ENCODE measurements at regions not wholly inside any gene's neighbourhood (a gene's known extent, or its start where the extent isn't known, plus 50 kb on each side); places are given as distances from the start of the nearest gene placed in this dataset.

DNA sequence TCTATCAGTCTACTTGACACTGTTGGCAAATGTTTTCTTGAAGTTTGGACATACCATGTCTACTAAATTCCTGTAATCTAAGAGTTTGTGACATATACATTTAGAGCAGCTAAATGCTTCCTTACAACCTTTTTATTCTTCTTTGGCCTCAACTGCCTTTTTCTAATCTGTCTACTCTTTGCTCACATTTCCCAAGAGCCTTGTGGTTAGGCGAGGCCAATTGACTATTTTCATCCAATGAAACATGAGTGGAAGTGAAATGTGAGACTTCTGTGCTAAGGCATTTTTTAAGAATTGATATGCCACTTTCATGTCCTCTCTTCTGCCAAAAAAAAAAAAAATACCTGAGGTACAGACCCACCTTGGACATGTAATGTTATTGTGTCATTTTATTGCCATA is 158.2 kb upstream of the MCHR2 start:
- H3K36me3 ChIP-seq (ENCODE audit: control insufficient read depth, insufficient read depth, low read length): 0 out of 2 replicates have a peak, but pooled peaks cover 2% of the 10 kb centered on the region
- no peaks in the 10 kb centered on the region for H3K9me3 Mint-ChIP-seq (ENCODE audit: unreplicated experiment)
- no peaks in the 10 kb centered on the region for H3K9me3 ChIP-seq
- no peak overlapping the region for H3K27ac Mint-ChIP-seq (ENCODE audit: unreplicated experiment)
- no peaks in the 10 kb centered on the region for H3K27me3 ChIP-seq (replicated peaks; ENCODE audit: control insufficient read depth, insufficient read depth, low read length)
- no peaks in the 10 kb centered on the region for H3K4me1 Mint-ChIP-seq (ENCODE audit: low read depth, unreplicated experiment)
- H3K4me1 ChIP-seq: peaks cover 6% of the 10 kb centered on the region; the same call in 1 of the 2 replicates
- intact Hi-C loops (cut with micrococcal nuclease; ENCODE audit: unreplicated experiment): no loop called here
- no TSS peak for BruUV-seq (replicated peaks)
- H3K36me3 Mint-ChIP-seq (ENCODE audit: insufficient read depth, unreplicated experiment): no peaks in the 10 kb centered on the region
- TF ChIP-seq, protein P1, sequence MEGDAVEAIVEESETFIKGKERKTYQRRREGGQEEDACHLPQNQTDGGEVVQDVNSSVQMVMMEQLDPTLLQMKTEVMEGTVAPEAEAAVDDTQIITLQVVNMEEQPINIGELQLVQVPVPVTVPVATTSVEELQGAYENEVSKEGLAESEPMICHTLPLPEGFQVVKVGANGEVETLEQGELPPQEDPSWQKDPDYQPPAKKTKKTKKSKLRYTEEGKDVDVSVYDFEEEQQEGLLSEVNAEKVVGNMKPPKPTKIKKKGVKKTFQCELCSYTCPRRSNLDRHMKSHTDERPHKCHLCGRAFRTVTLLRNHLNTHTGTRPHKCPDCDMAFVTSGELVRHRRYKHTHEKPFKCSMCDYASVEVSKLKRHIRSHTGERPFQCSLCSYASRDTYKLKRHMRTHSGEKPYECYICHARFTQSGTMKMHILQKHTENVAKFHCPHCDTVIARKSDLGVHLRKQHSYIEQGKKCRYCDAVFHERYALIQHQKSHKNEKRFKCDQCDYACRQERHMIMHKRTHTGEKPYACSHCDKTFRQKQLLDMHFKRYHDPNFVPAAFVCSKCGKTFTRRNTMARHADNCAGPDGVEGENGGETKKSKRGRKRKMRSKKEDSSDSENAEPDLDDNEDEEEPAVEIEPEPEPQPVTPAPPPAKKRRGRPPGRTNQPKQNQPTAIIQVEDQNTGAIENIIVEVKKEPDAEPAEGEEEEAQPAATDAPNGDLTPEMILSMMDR (IDR thresholded peaks at IDR 0.05; ENCODE audit: insufficient read depth in 1 of 2, low read depth in 1 of 2, low read length in 1 of 2, severe bottlenecking in 1 of 2, unreplicated experiment in 1 of 2): no peak
- DNase-seq: no peak
- H3K4me3 ChIP-seq (ENCODE audit: low read depth, low read length): no peak overlapping the region
- POLR2A ChIA-PET: no interaction called here
- H3K27me3 Mint-ChIP-seq (ENCODE audit: insufficient read depth, unreplicated experiment): no peaks in the 10 kb centered on the region
- CTCF ChIA-PET: interaction anchor here (0.7 kb wide), 1 partner anchor 150 kb away, joined by 3 read pairs; no protein-coding TSS in a partner anchor
- H3K4me3 Mint-ChIP-seq (ENCODE audit: unreplicated experiment): no peak overlapping the region

DNA sequence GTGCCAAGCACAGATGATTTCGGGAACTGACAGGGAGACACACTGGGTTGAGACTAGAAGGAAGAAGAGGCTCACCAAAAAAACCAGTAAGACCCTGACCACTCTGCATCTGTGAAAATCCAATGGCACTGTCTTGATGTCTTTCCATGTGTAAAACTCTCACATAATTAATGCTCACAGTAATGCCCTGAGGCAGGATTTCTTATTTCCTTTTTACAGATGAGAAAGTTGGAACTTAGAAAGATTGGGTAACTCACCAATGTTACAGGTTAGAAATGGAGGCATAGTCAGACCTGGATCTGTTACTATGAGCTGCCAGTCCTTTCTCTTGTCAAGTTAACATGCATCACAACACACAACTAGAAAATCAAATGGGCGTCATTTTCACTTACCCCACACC is 151.0 kb upstream of the MCHR2 start:
- ChIA-PET POLR2A (no interaction called here), CTCF (no interaction called here)
- no peak overlapping the region for H3K27ac Mint-ChIP-seq (ENCODE audit: unreplicated experiment)
- H3K4me1 Mint-ChIP-seq (ENCODE audit: low read depth, unreplicated experiment): peaks cover 6% of the 10 kb centered on the region
- Histone ChIP-seq H3K4me3 (ENCODE audit: low read depth, low read length) (no peak overlapping the region), H3K9me3 (no peaks in the 10 kb centered on the region), H3K4me1 (no peaks in the 10 kb centered on the region), H3K36me3 (ENCODE audit: control insufficient read depth, insufficient read depth, low read length) (no peaks in the 10 kb centered on the region), H3K27me3 (replicated peaks; ENCODE audit: control insufficient read depth, insufficient read depth, low read length) (no peaks in the 10 kb centered on the region)
- no peak overlapping the region for H3K4me3 Mint-ChIP-seq (ENCODE audit: unreplicated experiment)
- no peaks in the 10 kb centered on the region for H3K9me3 Mint-ChIP-seq (ENCODE audit: unreplicated experiment)
- DNase-seq: no peak
- H3K27me3 Mint-ChIP-seq (ENCODE audit: insufficient read depth, unreplicated experiment): no peaks in the 10 kb centered on the region
- H3K36me3 Mint-ChIP-seq (ENCODE audit: insufficient read depth, unreplicated experiment): peaks cover 6% of the 10 kb centered on the region
- intact Hi-C loops (cut with micrococcal nuclease; ENCODE audit: unreplicated experiment): loop anchor here (10.0 kb wide), 1 partner anchor 100 kb away; no protein-coding TSS in a partner anchor
- BruUV-seq (replicated peaks): no TSS peak
- TF ChIP-seq, protein P1 (IDR thresholded peaks at IDR 0.05; ENCODE audit: insufficient read depth in 1 of 2, low read depth in 1 of 2, low read length in 1 of 2, severe bottlenecking in 1 of 2, unreplicated experiment in 1 of 2): no peak

DNA sequence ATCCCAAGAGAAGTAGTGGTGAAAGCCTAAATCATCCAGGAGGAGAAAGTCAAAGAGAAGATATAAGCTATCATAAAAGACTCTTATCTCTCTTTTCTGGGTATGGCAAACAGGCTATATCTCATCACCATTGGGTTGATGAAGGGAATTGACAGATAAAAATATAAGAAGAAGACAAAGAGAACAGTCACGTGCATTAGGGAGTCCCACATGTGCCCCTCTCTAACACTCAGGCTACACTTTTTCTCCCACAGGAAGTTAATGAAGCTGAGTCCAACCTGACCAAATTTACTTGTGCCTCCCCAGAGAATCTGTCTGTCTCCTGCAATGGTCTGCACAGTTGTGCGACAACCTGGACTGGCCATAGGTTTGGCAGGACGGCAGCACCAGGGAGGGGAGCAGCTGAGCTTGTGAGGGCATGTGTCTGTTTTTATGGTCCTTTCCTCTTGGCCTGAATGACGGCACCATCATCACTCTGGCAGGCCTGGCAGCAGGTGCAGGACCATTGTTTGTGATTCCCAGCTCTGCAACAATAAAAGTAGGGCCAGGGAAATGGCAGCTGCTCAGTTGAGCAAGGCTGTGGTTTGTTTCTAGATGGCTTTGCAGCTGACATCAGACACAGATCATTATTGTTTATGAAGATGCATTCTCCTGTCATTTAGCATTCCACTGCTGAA is 144.5 kb upstream of the MCHR2 start:
- Mint-ChIP-seq H3K27ac (ENCODE audit: unreplicated experiment) (no peak overlapping the region), H3K9me3 (ENCODE audit: unreplicated experiment) (no peaks in the 10 kb centered on the region), H3K36me3 (ENCODE audit: insufficient read depth, unreplicated experiment) (no peaks in the 10 kb centered on the region), H3K4me3 (ENCODE audit: unreplicated experiment) (no peak overlapping the region), H3K4me1 (ENCODE audit: low read depth, unreplicated experiment) (peaks cover 6% of the 10 kb centered on the region), H3K27me3 (ENCODE audit: insufficient read depth, unreplicated experiment) (no peaks in the 10 kb centered on the region)
- no peak overlapping the region for H3K4me3 ChIP-seq (ENCODE audit: low read depth, low read length)
- ChIA-PET POLR2A (no interaction called here), CTCF (no interaction called here)
- no peaks in the 10 kb centered on the region for H3K4me1 ChIP-seq
- intact Hi-C loops (cut with micrococcal nuclease; ENCODE audit: unreplicated experiment): no loop called here
- H3K36me3 ChIP-seq (ENCODE audit: control insufficient read depth, insufficient read depth, low read length): no peaks in the 10 kb centered on the region
- no peaks in the 10 kb centered on the region for H3K9me3 ChIP-seq
- TF ChIP-seq, protein P1 (IDR thresholded peaks at IDR 0.05; ENCODE audit: insufficient read depth in 1 of 2, low read depth in 1 of 2, low read length in 1 of 2, severe bottlenecking in 1 of 2, unreplicated experiment in 1 of 2): no peak
- no peak for DNase-seq
- H3K27me3 ChIP-seq (replicated peaks; ENCODE audit: control insufficient read depth, insufficient read depth, low read length): no peaks in the 10 kb centered on the region
- BruUV-seq (replicated peaks): no TSS peak
